ENCODE measurements at regions not wholly inside any gene's neighbourhood (a gene's known extent, or its start where the extent isn't known, plus 50 kb on each side); places are given as distances from the start of the nearest gene placed in this dataset.

DNA sequence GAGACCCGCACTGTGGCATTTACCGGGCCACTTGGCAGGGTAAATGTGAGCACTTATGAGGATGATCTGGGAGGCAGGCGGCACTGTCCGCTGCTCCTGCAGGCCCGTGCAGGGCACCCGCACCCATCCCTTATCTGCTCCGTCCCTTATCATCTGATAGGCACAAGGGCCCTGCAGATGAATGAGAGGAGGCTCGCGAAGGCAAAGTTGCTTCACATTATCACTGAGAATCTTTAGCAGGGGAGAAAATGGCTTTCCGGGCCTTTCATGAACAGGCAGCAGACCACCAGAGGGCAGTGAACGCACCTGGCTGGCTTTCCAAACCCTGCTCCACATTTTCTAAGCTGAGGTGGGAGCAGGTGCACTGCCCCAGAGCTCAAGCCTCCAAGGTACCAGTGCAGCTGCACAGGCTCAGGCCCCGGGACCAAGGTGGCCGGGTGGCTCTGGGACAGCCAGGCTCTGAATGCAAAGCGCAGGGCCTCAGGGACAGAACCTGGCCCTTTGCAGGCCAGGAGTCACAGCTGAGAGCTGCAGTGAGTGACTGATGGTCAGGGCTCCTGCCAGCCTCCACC lies 165.6 kb downstream of the SHANK2 start:
- DNase-seq (peak; percentile 32 to 61 (median 38)), ATAC-seq (peak; percentile 53)
- Histone ChIP-seq H3K36me3 (replicated peaks in 1 of 2; ENCODE audit: insufficient read depth in 1 of 2, low read depth in 2 of 2) (peaks cover 0 to 4% of the 10 kb centered on the region in 2 donors), H3K27me3 (no peaks in the 10 kb centered on the region), H3K4me3 (no peak overlapping the region), H3K4me1 (no peaks in the 10 kb centered on the region), H3K9me3 (no peaks in the 10 kb centered on the region), H3K27ac (peak overlapping the region in 1 of 4 donors; percentile 12)
- intact Hi-C loops (cut with DNase I) = no loop called here
- TF ChIP-seq, protein P1, sequence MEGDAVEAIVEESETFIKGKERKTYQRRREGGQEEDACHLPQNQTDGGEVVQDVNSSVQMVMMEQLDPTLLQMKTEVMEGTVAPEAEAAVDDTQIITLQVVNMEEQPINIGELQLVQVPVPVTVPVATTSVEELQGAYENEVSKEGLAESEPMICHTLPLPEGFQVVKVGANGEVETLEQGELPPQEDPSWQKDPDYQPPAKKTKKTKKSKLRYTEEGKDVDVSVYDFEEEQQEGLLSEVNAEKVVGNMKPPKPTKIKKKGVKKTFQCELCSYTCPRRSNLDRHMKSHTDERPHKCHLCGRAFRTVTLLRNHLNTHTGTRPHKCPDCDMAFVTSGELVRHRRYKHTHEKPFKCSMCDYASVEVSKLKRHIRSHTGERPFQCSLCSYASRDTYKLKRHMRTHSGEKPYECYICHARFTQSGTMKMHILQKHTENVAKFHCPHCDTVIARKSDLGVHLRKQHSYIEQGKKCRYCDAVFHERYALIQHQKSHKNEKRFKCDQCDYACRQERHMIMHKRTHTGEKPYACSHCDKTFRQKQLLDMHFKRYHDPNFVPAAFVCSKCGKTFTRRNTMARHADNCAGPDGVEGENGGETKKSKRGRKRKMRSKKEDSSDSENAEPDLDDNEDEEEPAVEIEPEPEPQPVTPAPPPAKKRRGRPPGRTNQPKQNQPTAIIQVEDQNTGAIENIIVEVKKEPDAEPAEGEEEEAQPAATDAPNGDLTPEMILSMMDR (IDR thresholded peaks at IDR 0.05) = peak; percentile 19 to 55 (median 41)
- no peak for TF ChIP-seq POLR2A (IDR thresholded peaks at IDR 0.05)
- 52 to 64% methylated on average over 11 to 14 of the region's 14 CpGs for WGBS, 2 donors

DNA sequence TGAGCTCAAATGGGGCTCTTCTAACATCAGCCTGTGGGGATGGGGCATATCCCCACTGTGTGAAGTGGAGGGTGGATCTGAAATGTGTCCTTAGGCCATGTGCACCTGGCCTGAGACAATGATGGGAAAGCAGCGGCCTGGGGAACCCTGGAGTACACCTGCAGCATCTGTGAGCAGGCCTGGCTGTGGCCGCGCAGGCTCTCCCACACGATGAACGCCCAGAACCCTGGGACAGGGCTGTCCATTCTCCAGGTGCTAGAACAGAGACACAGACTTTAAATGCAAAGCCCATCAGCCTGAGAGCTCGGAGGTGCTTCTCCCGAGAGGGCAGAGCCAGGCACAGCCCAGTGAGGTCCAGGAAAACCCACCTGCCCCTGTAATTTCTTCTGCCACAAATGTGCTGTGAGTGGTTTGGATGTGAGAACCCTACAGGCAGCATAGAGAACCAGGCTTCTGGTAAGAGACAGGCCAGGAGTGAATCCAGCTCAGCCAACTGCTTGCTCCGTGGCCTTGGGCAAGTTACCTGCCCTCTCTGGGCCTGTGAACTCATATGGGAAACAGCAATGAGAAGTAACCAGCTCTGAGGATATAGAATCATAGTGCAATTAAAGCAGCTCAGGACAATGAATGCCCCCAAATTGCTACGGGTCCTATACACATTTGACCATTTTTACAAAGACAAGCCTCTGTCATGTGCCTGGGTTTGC lies 167.9 kb downstream of the SHANK2 start:
- DNase-seq (no peak), ATAC-seq (no peak)
- no peaks in the 10 kb centered on the region for H3K27me3 ChIP-seq
- intact Hi-C loops (cut with DNase I) = no loop called here
- 89% methylated on average over 3 to 9 of the region's 9 CpGs for WGBS, 2 donors
- no peak overlapping the region for H3K27ac ChIP-seq
- no peak overlapping the region for H3K4me3 ChIP-seq
- H3K4me1 ChIP-seq = no peaks in the 10 kb centered on the region
- H3K36me3 ChIP-seq (replicated peaks in 1 of 2; ENCODE audit: insufficient read depth in 1 of 2, low read depth in 2 of 2) = no peaks in the 10 kb centered on the region
- H3K9me3 ChIP-seq = no peaks in the 10 kb centered on the region
- TF ChIP-seq POLR2A (IDR thresholded peaks at IDR 0.05) = no peak
- TF ChIP-seq, protein P1 (IDR thresholded peaks at IDR 0.05) = no peak

DNA sequence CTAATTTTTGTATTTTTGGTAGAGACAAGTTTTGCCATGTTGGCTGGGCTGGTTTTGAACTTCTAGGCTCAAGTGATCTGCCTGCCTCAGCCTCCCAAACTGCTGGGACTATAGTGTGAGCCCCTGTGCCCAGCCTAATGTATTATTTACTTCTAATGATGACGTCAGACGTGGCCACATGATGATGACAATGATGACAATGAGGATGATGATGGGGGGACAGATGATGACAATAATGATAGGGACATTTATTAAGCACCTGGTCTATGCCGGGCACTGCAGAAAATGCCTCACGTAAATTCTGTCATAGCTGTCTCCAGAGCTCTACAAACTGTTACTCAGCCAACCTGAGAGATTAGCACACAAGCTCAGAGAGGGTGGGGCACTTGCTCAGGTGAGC lies 169.3 kb downstream of the SHANK2 start:
- Histone ChIP-seq H3K4me3 (no peak overlapping the region), H3K9me3 (no peaks in the 10 kb centered on the region), H3K27ac (no peak overlapping the region), H3K27me3 (no peaks in the 10 kb centered on the region), H3K4me1 (no peaks in the 10 kb centered on the region), H3K36me3 (replicated peaks in 1 of 2; ENCODE audit: insufficient read depth in 1 of 2, low read depth in 2 of 2) (no peaks in the 10 kb centered on the region)
- ATAC-seq = no peak
- TF ChIP-seq, protein P1 (IDR thresholded peaks at IDR 0.05) = no peak
- TF ChIP-seq POLR2A (IDR thresholded peaks at IDR 0.05) = no peak
- intact Hi-C loops (cut with DNase I) = no loop called here
- 92 to 93% methylated on average over 4 of the region's 4 CpGs for WGBS, 2 donors
- no peak for DNase-seq

DNA sequence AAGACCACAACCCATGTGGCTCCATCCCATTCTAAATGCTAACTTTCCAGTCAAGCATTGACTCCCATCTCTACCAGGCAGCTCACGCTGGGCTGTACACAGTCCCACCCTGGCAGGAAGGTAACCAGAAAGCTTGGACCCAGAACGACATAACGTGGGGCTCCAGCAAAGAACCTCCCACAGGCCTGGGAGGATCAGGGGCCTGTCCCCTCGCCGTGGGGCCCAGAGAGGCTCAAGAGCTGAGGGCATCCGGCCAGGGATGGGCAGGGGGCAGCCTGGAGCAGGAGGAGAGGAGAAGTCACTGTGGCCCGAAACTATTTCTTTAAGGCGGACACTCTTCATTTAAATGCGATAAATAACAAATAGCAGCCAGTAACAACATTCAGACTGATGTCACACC lies 169.9 kb downstream of the SHANK2 start:
- no peaks in the 10 kb centered on the region for H3K4me1 ChIP-seq
- DNase-seq (no peak), ATAC-seq (no peak)
- no peak for TF ChIP-seq POLR2A (IDR thresholded peaks at IDR 0.05)
- TF ChIP-seq, protein P1 (IDR thresholded peaks at IDR 0.05) = no peak
- no peaks in the 10 kb centered on the region for H3K27me3 ChIP-seq
- H3K27ac ChIP-seq = no peak overlapping the region
- H3K36me3 ChIP-seq (replicated peaks in 1 of 2; ENCODE audit: insufficient read depth in 1 of 2, low read depth in 2 of 2) = no peaks in the 10 kb centered on the region
- intact Hi-C loops (cut with DNase I) = no loop called here
- 81 to 90% methylated on average over 7 to 9 of the region's 9 CpGs for WGBS, 2 donors
- H3K4me3 ChIP-seq = no peak overlapping the region
- no peaks in the 10 kb centered on the region for H3K9me3 ChIP-seq
